Endothelial cell of umbilical vein (primary cell): ENCODE measurements at regions not wholly inside any gene's neighbourhood (a gene's known extent, or its start where the extent isn't known, plus 50 kb on each side); places are given as distances from the start of the nearest gene placed in this dataset.

ENCODE experiments used
- EZH2 ChIP-seq: IDR thresholded peaks from 2 replicates; pipeline ENCODE4 v1.6.1; 2012; ENCODE audit warnings: borderline replicate concordance, low read depth, mild to moderate bottlenecking, moderate library complexity, low read length, inconsistent platforms; ENCODE audit not compliant: severe bottlenecking
- JUN ChIP-seq: IDR thresholded peaks from 2 replicates; pipeline ENCODE4 v1.6.1; 2011; ENCODE audit warnings: borderline replicate concordance, low read depth; ENCODE audit not compliant: insufficient read length, insufficient read depth
- MYC ChIP-seq: IDR thresholded peaks from one replicate; pipeline ENCODE4 v1.6.1; 2011; ENCODE audit warnings: mild to moderate bottlenecking, low read depth, low read length
- POLR2A ChIP-seq: IDR thresholded peaks from 2 replicates; pipeline ENCODE4 v1.6.1; 2012; ENCODE audit warnings: low read depth, mild to moderate bottlenecking, control low read depth, low read length
- POLR2AphosphoS5 ChIP-seq: IDR thresholded peaks from 2 replicates; pipeline ENCODE4 v1.6.1; 2012; ENCODE audit warnings: low read depth, mild to moderate bottlenecking, control low read depth, low read length, moderate library complexity; ENCODE audit not compliant: insufficient read depth
- TF ChIP-seq, protein P1 (sequence below), 2 donors: IDR thresholded peaks; 1 replicate in 1 of 2; 2 replicates in 1 of 2; pipeline ENCODE4 v1.5.1; 2011; ENCODE audit warnings: low read length in 2 of 2, mild to moderate bottlenecking in 2 of 2, moderate library complexity in 2 of 2, control low read depth in 1 of 2, inconsistent platforms in 1 of 2, low read depth in 1 of 2; ENCODE audit not compliant: insufficient read depth in 1 of 2; ENCODE audit errors: extremely low read depth in 1 of 2
- TF ChIP-seq, protein P2 (sequence below): IDR thresholded peaks from 2 replicates; pipeline ENCODE4 v1.6.1; 2011; ENCODE audit not compliant: insufficient read depth, insufficient read length

DNA sequence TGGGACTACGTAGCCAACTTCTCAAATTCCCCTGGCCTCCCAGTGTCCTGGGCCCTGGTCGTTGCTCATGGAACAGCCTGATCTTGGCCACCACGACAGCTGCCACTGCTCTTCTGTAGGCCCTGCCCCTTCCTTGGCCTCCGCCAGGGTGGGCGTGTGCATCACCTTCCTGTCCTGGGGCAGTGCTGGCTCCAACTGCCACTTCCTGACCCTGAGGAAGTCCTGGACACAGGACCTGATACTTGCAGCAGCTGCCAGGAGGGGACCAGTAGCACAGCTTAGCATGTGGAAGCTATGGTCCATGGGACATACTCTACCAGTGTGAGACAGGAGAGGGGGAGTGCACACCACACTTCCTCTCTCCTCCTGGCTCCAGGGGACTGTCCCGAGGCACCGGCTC is 145.2 kb downstream of the TENT4A start:
- TF ChIP-seq, protein P1, sequence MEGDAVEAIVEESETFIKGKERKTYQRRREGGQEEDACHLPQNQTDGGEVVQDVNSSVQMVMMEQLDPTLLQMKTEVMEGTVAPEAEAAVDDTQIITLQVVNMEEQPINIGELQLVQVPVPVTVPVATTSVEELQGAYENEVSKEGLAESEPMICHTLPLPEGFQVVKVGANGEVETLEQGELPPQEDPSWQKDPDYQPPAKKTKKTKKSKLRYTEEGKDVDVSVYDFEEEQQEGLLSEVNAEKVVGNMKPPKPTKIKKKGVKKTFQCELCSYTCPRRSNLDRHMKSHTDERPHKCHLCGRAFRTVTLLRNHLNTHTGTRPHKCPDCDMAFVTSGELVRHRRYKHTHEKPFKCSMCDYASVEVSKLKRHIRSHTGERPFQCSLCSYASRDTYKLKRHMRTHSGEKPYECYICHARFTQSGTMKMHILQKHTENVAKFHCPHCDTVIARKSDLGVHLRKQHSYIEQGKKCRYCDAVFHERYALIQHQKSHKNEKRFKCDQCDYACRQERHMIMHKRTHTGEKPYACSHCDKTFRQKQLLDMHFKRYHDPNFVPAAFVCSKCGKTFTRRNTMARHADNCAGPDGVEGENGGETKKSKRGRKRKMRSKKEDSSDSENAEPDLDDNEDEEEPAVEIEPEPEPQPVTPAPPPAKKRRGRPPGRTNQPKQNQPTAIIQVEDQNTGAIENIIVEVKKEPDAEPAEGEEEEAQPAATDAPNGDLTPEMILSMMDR (IDR thresholded peaks at IDR 0.05; ENCODE audit: extremely low read depth in 1 of 2, insufficient read depth in 1 of 2, low read depth in 1 of 2, low read length in 2 of 2), result no peak
- TF ChIP-seq MYC (no peak), POLR2AphosphoS5 (no peak), POLR2A (no peak), EZH2 (no peak), JUN (no peak)
- TF ChIP-seq, protein P2, sequence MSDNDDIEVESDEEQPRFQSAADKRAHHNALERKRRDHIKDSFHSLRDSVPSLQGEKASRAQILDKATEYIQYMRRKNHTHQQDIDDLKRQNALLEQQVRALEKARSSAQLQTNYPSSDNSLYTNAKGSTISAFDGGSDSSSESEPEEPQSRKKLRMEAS, result no peak
